ENCODE measurements at regions not wholly inside any gene's neighbourhood (a gene's known extent, or its start where the extent isn't known, plus 50 kb on each side); places are given as distances from the start of the nearest gene placed in this dataset.

GRCh38 chr2:46239175-46239846 is 57.9 kb upstream of the EPAS1 start:
- peak in 1 of 3 donors; percentile 26 for DNase-seq
- Mint-ChIP-seq H3K4me3 (peak overlapping the region in 1 of 5 donors; percentile 26), H3K27ac (peak overlapping the region in 3 of 6 donors; percentile 35 to 89 (median 72)), H3K27me3 (ENCODE audit: low read depth in 3 of 3) (peaks cover 0 to 2% (median 2%) of the 10 kb centered on the region in 3 donors), H3K4me1 (no peaks in the 10 kb centered on the region), H3K36me3 (no peaks in the 10 kb centered on the region), H3K9me3 (no peaks in the 10 kb centered on the region)

- Mint-ChIP-seq H3K36me3 (no peaks in the 10 kb centered on the region), H3K9me3 (no peaks in the 10 kb centered on the region), H3K27ac (peak overlapping the region in 3 of 6 donors; percentile 72 to 89 (median 79)), H3K4me3 (peak overlapping the region in 1 of 5 donors; percentile 26), H3K4me1 (no peaks in the 10 kb centered on the region), H3K27me3 (ENCODE audit: low read depth in 3 of 3) (peaks cover 0 to 2% (median 2%) of the 10 kb centered on the region in 3 donors)
- peak in 1 of 3 donors; percentile 55 for DNase-seq
Measured at GRCh38 chr2:46239847-46240181, 57.4 kb upstream of the EPAS1 start.

GRCh38 chr2:46241344-46241743 is 55.9 kb upstream of the EPAS1 start:
- H3K27me3 Mint-ChIP-seq (ENCODE audit: low read depth in 3 of 3), result peaks cover 2 to 5% (median 2%) of the 10 kb centered on the region in 3 donors
- no peak for DNase-seq
- no peak overlapping the region for H3K27ac Mint-ChIP-seq
- no peaks in the 10 kb centered on the region for H3K9me3 Mint-ChIP-seq
- H3K4me3 Mint-ChIP-seq, result no peak overlapping the region
- H3K4me1 Mint-ChIP-seq, result no peaks in the 10 kb centered on the region
- no peaks in the 10 kb centered on the region for H3K36me3 Mint-ChIP-seq

GRCh38 chr2:46245869-46246268 is 51.3 kb upstream of the EPAS1 start:
- no peak overlapping the region for H3K4me3 Mint-ChIP-seq
- no peaks in the 10 kb centered on the region for H3K9me3 Mint-ChIP-seq
- H3K27me3 Mint-ChIP-seq (ENCODE audit: low read depth in 3 of 3), result peaks cover 2 to 6% (median 5%) of the 10 kb centered on the region in 3 donors
- H3K4me1 Mint-ChIP-seq, result no peaks in the 10 kb centered on the region
- no peak overlapping the region for H3K27ac Mint-ChIP-seq
- DNase-seq, result no peak
- peaks cover 0 to 5% (median 0%) of the 10 kb centered on the region in 3 donors for H3K36me3 Mint-ChIP-seq

DNA sequence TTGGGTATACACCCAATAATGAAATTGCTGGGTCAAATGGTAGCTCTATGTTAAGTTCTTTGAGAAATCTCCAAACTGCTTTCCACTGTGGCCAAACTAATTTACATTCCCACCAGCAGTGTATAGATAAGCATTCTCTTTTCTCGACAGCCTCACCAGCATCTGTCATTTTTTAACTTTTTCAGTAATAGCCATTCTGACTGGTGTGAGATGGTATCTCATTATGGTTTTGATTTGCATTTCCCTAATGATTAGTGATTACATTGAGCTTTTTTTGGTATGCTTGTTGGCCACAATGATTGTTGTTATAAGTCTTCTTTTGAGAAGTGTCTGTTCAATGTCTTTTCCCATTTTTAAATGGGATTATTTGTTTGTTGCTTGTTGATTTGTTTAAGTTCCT is 50.4 kb upstream of the EPAS1 start:
- H3K4me1 Mint-ChIP-seq, result no peaks in the 10 kb centered on the region
- peaks cover 2 to 7% (median 6%) of the 10 kb centered on the region in 3 donors for H3K27me3 Mint-ChIP-seq (ENCODE audit: low read depth in 3 of 3)
- H3K36me3 Mint-ChIP-seq, result peaks cover 0 to 5% (median 0%) of the 10 kb centered on the region in 3 donors
- no peaks in the 10 kb centered on the region for H3K9me3 Mint-ChIP-seq
- no peak overlapping the region for H3K27ac Mint-ChIP-seq
- DNase-seq, result no peak
- no peak overlapping the region for H3K4me3 Mint-ChIP-seq

Data from immature natural killer cell (primary cell).